Aorta (tissue), 5 donors: ENCODE measurements at regions not wholly inside any gene's neighbourhood (a gene's known extent, or its start where the extent isn't known, plus 50 kb on each side); places are given as distances from the start of the nearest gene placed in this dataset.
A peak's percentile ranks its signal among the peaks of the same experiment; 100 is the strongest.

Experiments
- ATAC-seq: fragments of 200-7000 bp; cut with Tn5 transposase; one replicate; pipeline ENCODE4 v1.9.1; 2022; ENCODE audit warnings: moderate library complexity; ENCODE audit not compliant: low FRiP score
- DNase-seq, 2 donors: peaks; one replicate each; pipeline ENCODE4 v3.0.0-alpha.2; 2020
- H3K27ac ChIP-seq, 2 donors: one replicate each; pipeline ENCODE4 v1.5.1; 2013; ENCODE audit warnings: low read length in 2 of 2, mild to moderate bottlenecking in 2 of 2, moderate library complexity in 2 of 2, control low read depth in 1 of 2, inconsistent platforms in 1 of 2, low read depth in 1 of 2
- H3K27me3 ChIP-seq, 2 donors: one replicate each; pipeline ENCODE4 v1.6.1; 2013; ENCODE audit warnings: control low read depth in 1 of 2, low read length in 1 of 2, mild to moderate bottlenecking in 1 of 2, moderate library complexity in 1 of 2; ENCODE audit not compliant: insufficient read depth in 2 of 2, control insufficient read depth in 1 of 2
- H3K36me3 ChIP-seq, 2 donors: one replicate each; pipeline ENCODE4 v1.6.1; 2013; ENCODE audit warnings: control low read depth in 1 of 2, low read length in 1 of 2, mild to moderate bottlenecking in 1 of 2; ENCODE audit not compliant: insufficient read depth in 2 of 2, control insufficient read depth in 1 of 2
- H3K4me1 ChIP-seq, 2 donors: one replicate each; pipeline ENCODE4 v1.6.1; 2013; ENCODE audit warnings: low read length in 2 of 2, control low read depth in 1 of 2, mild to moderate bottlenecking in 1 of 2, moderate library complexity in 1 of 2; ENCODE audit not compliant: insufficient read depth in 2 of 2, control insufficient read depth in 1 of 2
- H3K4me3 ChIP-seq, 2 donors: one replicate each; pipeline ENCODE4 v1.5.1; 2013; ENCODE audit warnings: low read length in 2 of 2, control low read depth in 1 of 2, mild to moderate bottlenecking in 1 of 2
- H3K9me3 ChIP-seq: one replicate; pipeline ENCODE4 v1.6.1; 2013; ENCODE audit warnings: mild to moderate bottlenecking, low read length; ENCODE audit not compliant: control insufficient read depth
- WGBS, 2 donors: extraction: QIAGEN DNeasy Blood & Tissue Kit; methylation state at CpG; one replicate each; pipeline ENCODE4 v1.1.7; 2013; 5-methylcytosine and 5-hydroxymethylcytosine counted together
- intact Hi-C, 2 donors: fragments of 100-400 bp; cut with DNase I; formaldehyde crosslinking; loops; one replicate each; pipeline versions ENCODE4 v1.14.2 to v1.15.0; 2022
- donor health status: healthy with polysubstance abuse.
- donor health status: Bipolar disorder and iron deficiency.
- donor health status: DM: no; HTN: no; CAD: no.
- donor health status: DM: no; HTN: no; CAD: no.
- donor health status: DM: yes; HTN: yes; CAD: no.

GRCh38 chr4:17187003-17187402 lies 288.6 kb upstream of the LDB2 start:
- Histone ChIP-seq H3K4me3 (no peak overlapping the region), H3K36me3 (no peaks in the 10 kb centered on the region), H3K27ac (peak overlapping the region in 1 of 2 donors; percentile 59), H3K4me1 (peaks cover 0 to 10% of the 10 kb centered on the region in 2 donors), H3K9me3 (no peaks in the 10 kb centered on the region), H3K27me3 (no peaks in the 10 kb centered on the region)
- peak in 1 of 2 donors; percentile 55 for DNase-seq
- WGBS, 2 donors = 12% methylated on average over 5 of the region's 5 CpGs
- intact Hi-C loops = no loop called here
- ATAC-seq = peak; percentile 27

GRCh38 chr4:17182888-17183287 lies 284.4 kb upstream of the LDB2 start:
- Histone ChIP-seq H3K9me3 (no peaks in the 10 kb centered on the region), H3K27me3 (no peaks in the 10 kb centered on the region), H3K27ac (no peak overlapping the region), H3K4me3 (no peak overlapping the region), H3K36me3 (no peaks in the 10 kb centered on the region), H3K4me1 (peaks cover 0 to 6% of the 10 kb centered on the region in 2 donors)
- intact Hi-C loops = no loop called here
- ATAC-seq = no peak
- WGBS, 2 donors = 38 to 48% methylated on average over 4 of the region's 4 CpGs
- DNase-seq = no peak

- Histone ChIP-seq H3K9me3 (no peaks in the 10 kb centered on the region), H3K4me1 (peaks cover 0 to 4% of the 10 kb centered on the region in 2 donors), H3K27me3 (no peaks in the 10 kb centered on the region), H3K27ac (no peak overlapping the region), H3K4me3 (no peak overlapping the region), H3K36me3 (no peaks in the 10 kb centered on the region)
- no peak for DNase-seq
- ATAC-seq = no peak
- intact Hi-C loops = no loop called here
Measured at GRCh38 chr4:17174751-17175150, 276.3 kb upstream of the LDB2 start.

GRCh38 chr4:17173300-17173699 lies 274.9 kb upstream of the LDB2 start:
- WGBS, 2 donors = 86 to 95% methylated on average over 5 of the region's 5 CpGs
- ATAC-seq = no peak

GRCh38 chr4:17170131-17170530 lies 271.7 kb upstream of the LDB2 start:
- H3K27ac ChIP-seq = no peak overlapping the region
- H3K27me3 ChIP-seq = no peaks in the 10 kb centered on the region
- WGBS, 2 donors = 33 to 40% methylated on average over 2 of the region's 2 CpGs
- no peaks in the 10 kb centered on the region for H3K9me3 ChIP-seq
- no peaks in the 10 kb centered on the region for H3K36me3 ChIP-seq
- peaks cover 6 to 18% of the 10 kb centered on the region in 2 donors for H3K4me1 ChIP-seq
- DNase-seq (no peak), ATAC-seq (no peak)
- no peak overlapping the region for H3K4me3 ChIP-seq
- intact Hi-C loops = no loop called here

More at GRCh38 chr4:17173300-17173699, 274.9 kb upstream of the LDB2 start:
- no peak for DNase-seq
- H3K4me1 ChIP-seq = peaks cover 3 to 4% of the 10 kb centered on the region in 2 donors
- H3K27ac ChIP-seq = no peak overlapping the region
- no peaks in the 10 kb centered on the region for H3K9me3 ChIP-seq
- no peak overlapping the region for H3K4me3 ChIP-seq
- no peaks in the 10 kb centered on the region for H3K27me3 ChIP-seq
- no peaks in the 10 kb centered on the region for H3K36me3 ChIP-seq
- intact Hi-C loops = no loop called here

GRCh38 chr4:17169699-17170098 lies 271.3 kb upstream of the LDB2 start:
- Histone ChIP-seq H3K27me3 (no peaks in the 10 kb centered on the region), H3K4me3 (no peak overlapping the region), H3K36me3 (no peaks in the 10 kb centered on the region), H3K4me1 (peaks cover 6 to 18% of the 10 kb centered on the region in 2 donors), H3K9me3 (no peaks in the 10 kb centered on the region), H3K27ac (no peak overlapping the region)
- ATAC-seq = no peak
- DNase-seq = no peak
- intact Hi-C loops = loop anchor here in 1 of 2 donors (5.0 to 10.0 kb wide), 2 partner anchors 105 to 142 kb away; no protein-coding TSS in a partner anchor
- 51 to 57% methylated on average over 1 of the region's 1 CpG for WGBS, 2 donors

- no peak overlapping the region for H3K27ac ChIP-seq
- 0 to 6% methylated on average over 1 of the region's 1 CpG for WGBS, 2 donors
- no peaks in the 10 kb centered on the region for H3K36me3 ChIP-seq
- H3K27me3 ChIP-seq = no peaks in the 10 kb centered on the region
- no peaks in the 10 kb centered on the region for H3K9me3 ChIP-seq
- no peak overlapping the region for H3K4me3 ChIP-seq
- DNase-seq (no peak), ATAC-seq (peak; percentile 69)
- intact Hi-C loops = loop anchor here in 1 of 2 donors (5.0 to 10.0 kb wide), 2 partner anchors 104 to 141 kb away; no protein-coding TSS in a partner anchor
- peaks cover 6 to 18% of the 10 kb centered on the region in 2 donors for H3K4me1 ChIP-seq
Measured at GRCh38 chr4:17168571-17168970, 270.1 kb upstream of the LDB2 start.

- intact Hi-C loops = loop anchor here in 1 of 2 donors (5.0 to 10.0 kb wide), 2 partner anchors 102 to 140 kb away; no protein-coding TSS in a partner anchor
Measured at GRCh38 chr4:17166954-17167353, 268.5 kb upstream of the LDB2 start.

GRCh38 chr4:17165286-17165685 lies 266.8 kb upstream of the LDB2 start:
- peaks cover 6 to 14% of the 10 kb centered on the region in 2 donors for H3K4me1 ChIP-seq
- H3K36me3 ChIP-seq = no peaks in the 10 kb centered on the region
- no peak overlapping the region for H3K27ac ChIP-seq
- intact Hi-C loops = loop anchor here in 1 of 2 donors (5.0 to 10.0 kb wide), 2 partner anchors 100 to 138 kb away; no protein-coding TSS in a partner anchor
- no peak for DNase-seq
- ATAC-seq = no peak
- no peak overlapping the region for H3K4me3 ChIP-seq
- H3K27me3 ChIP-seq = no peaks in the 10 kb centered on the region
- WGBS, 2 donors = 80 to 93% methylated on average over 1 of the region's 1 CpG
- no peaks in the 10 kb centered on the region for H3K9me3 ChIP-seq

More at GRCh38 chr4:17166954-17167353, 268.5 kb upstream of the LDB2 start:
- Histone ChIP-seq H3K4me3 (no peak overlapping the region), H3K27me3 (no peaks in the 10 kb centered on the region), H3K4me1 (peaks cover 6 to 18% of the 10 kb centered on the region in 2 donors), H3K27ac (peak overlapping the region; percentile 63 to 71), H3K36me3 (no peaks in the 10 kb centered on the region), H3K9me3 (no peaks in the 10 kb centered on the region)
- DNase-seq = peak in 1 of 2 donors; percentile 50
- 1 to 5% methylated on average over 4 to 5 of the region's 5 CpGs for WGBS, 2 donors
- ATAC-seq = peak; percentile 76
